ENCODE measurements at regions not wholly inside any gene's neighbourhood (a gene's known extent, or its start where the extent isn't known, plus 50 kb on each side); places are given as distances from the start of the nearest gene placed in this dataset.

DNA sequence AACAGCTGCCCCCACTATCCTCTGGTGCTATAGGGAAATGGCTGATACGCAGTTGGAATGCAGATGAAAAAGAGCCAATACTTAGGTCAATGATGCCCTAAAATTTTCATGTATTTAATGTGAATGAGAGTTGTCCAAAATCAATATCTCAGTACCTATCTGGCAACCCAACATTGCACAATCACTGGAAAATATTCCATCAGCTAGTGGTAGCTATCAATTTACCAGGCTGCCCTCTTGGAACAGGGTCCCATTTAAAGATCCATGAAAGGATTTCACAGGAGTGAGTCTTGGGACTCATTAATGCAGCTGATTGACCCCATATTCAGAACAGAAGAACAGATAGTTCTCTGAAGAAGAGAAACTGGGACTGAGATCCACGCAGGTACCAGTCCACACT is 638.9 kb downstream of the SMARCA1 start:
- TF ChIP-seq, protein P1, sequence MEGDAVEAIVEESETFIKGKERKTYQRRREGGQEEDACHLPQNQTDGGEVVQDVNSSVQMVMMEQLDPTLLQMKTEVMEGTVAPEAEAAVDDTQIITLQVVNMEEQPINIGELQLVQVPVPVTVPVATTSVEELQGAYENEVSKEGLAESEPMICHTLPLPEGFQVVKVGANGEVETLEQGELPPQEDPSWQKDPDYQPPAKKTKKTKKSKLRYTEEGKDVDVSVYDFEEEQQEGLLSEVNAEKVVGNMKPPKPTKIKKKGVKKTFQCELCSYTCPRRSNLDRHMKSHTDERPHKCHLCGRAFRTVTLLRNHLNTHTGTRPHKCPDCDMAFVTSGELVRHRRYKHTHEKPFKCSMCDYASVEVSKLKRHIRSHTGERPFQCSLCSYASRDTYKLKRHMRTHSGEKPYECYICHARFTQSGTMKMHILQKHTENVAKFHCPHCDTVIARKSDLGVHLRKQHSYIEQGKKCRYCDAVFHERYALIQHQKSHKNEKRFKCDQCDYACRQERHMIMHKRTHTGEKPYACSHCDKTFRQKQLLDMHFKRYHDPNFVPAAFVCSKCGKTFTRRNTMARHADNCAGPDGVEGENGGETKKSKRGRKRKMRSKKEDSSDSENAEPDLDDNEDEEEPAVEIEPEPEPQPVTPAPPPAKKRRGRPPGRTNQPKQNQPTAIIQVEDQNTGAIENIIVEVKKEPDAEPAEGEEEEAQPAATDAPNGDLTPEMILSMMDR (IDR thresholded peaks at IDR 0.05) = no peak
- no peak for TF ChIP-seq EZH2 (IDR thresholded peaks at IDR 0.05)
- TF ChIP-seq EZH2phosphoT487 (IDR thresholded peaks at IDR 0.05) = no peak
